ENCODE measurements at regions not wholly inside any gene's neighbourhood (a gene's known extent, or its start where the extent isn't known, plus 50 kb on each side); places are given as distances from the start of the nearest gene placed in this dataset.

GRCh38 chr6:114467931-114468330, 125.1 kb upstream of the HS3ST5 start (continued):
- no peak for TF ChIP-seq PRDM15 (CRISPR knock-in tag; IDR thresholded peaks at IDR 0.05)

GRCh38 chr6:114465511-114465910, 122.7 kb upstream of the HS3ST5 start:
- no peaks in the 10 kb centered on the region for H3K27me3 Mint-ChIP-seq (ENCODE audit: low read depth)
- TF ChIP-seq SP1 (CRISPR knock-in tag; conservative IDR thresholded peaks at IDR 0.05) (no peak), ZMAT4 (CRISPR knock-in tag; IDR thresholded peaks at IDR 0.05) (no peak), ZNF671 (CRISPR knock-in tag; IDR thresholded peaks at IDR 0.05) (no peak), FOXK1 (CRISPR knock-in tag; IDR thresholded peaks at IDR 0.05) (no peak), ZNF423 (CRISPR knock-in tag; IDR thresholded peaks at IDR 0.05) (no peak), ETV6 (CRISPR knock-in tag; IDR thresholded peaks at IDR 0.05) (no peak), ZNF425 (CRISPR knock-in tag; conservative IDR thresholded peaks at IDR 0.05) (no peak), JAZF1 (CRISPR knock-in tag; IDR thresholded peaks at IDR 0.05) (no peak), AR (CRISPR knock-in tag; IDR thresholded peaks at IDR 0.05) (no peak), ZNF263 (CRISPR knock-in tag; IDR thresholded peaks at IDR 0.05; ENCODE audit: low read depth) (no peak), MYBL2 (CRISPR knock-in tag; IDR thresholded peaks at IDR 0.05) (no peak), NFATC4 (CRISPR knock-in tag; IDR thresholded peaks at IDR 0.05) (no peak), SMAD3 (CRISPR knock-in tag; IDR thresholded peaks at IDR 0.05; ENCODE audit: borderline replicate concordance) (no peak), SMAD4 (CRISPR knock-in tag; IDR thresholded peaks at IDR 0.05) (no peak), TCF7 (CRISPR knock-in tag; IDR thresholded peaks at IDR 0.05; ENCODE audit: low read depth) (no peak), KAT7 (CRISPR knock-in tag; IDR thresholded peaks at IDR 0.05; ENCODE audit: borderline replicate concordance) (no peak)
- no peaks in the 10 kb centered on the region for H3K4me1 Mint-ChIP-seq
- H3K27ac Mint-ChIP-seq: no peak overlapping the region
- ChIA-PET CTCF (no interaction called here), POLR2A (no interaction called here)
- no peaks in the 10 kb centered on the region for H3K9me3 Mint-ChIP-seq
- no peaks in the 10 kb centered on the region for H3K36me3 Mint-ChIP-seq
- no peak overlapping the region for H3K4me3 Mint-ChIP-seq
- DNase-seq (ENCODE audit: low spot score) (no peak), ATAC-seq (no peak)
